Osteoblast (primary cell): ENCODE measurements at regions not wholly inside any gene's neighbourhood (a gene's known extent, or its start where the extent isn't known, plus 50 kb on each side); places are given as distances from the start of the nearest gene placed in this dataset.

ENCODE experiments used
- DNase-seq: peaks from one replicate; pipeline ENCODE4 v3.0.0; 2011; ENCODE audit warnings: low spot score, mixed read lengths; ENCODE audit not compliant: insufficient read length; ENCODE audit errors: missing footprints
- H2AFZ ChIP-seq: 2 replicates; pipeline ENCODE4 v1.6.0; 2011; ENCODE audit warnings: mild to moderate bottlenecking, low read length
- H3K27ac ChIP-seq: 2 replicates; pipeline ENCODE4 v1.5.1; 2011; ENCODE audit warnings: mild to moderate bottlenecking, low read depth, low read length, moderate library complexity
- H3K27me3 ChIP-seq: 2 replicates; pipeline ENCODE4 v1.6.0; 2012; ENCODE audit warnings: mild to moderate bottlenecking, control low read depth, inconsistent platforms, low read length, moderate library complexity; ENCODE audit not compliant: insufficient read depth
- H3K36me3 ChIP-seq: 2 replicates; pipeline ENCODE4 v1.5.1; 2011; ENCODE audit warnings: mild to moderate bottlenecking, low read length, control low read depth, moderate library complexity; ENCODE audit not compliant: insufficient read depth
- H3K4me1 ChIP-seq: 2 replicates; pipeline ENCODE4 v1.5.1; 2011; ENCODE audit warnings: mild to moderate bottlenecking, low read length, control low read depth, moderate library complexity; ENCODE audit not compliant: insufficient read depth
- H3K4me2 ChIP-seq: 2 replicates; pipeline ENCODE4 v1.6.0; 2011; ENCODE audit warnings: mild to moderate bottlenecking, low read length; ENCODE audit not compliant: insufficient read depth
- H3K4me3 ChIP-seq: fragments of 200-600 bp; sonication (generic); 3 replicates; pipeline ENCODE4 v1.5.1; 2012; ENCODE audit warnings: mild to moderate bottlenecking, low read length, inconsistent platforms; ENCODE audit not compliant: insufficient read depth
- H3K79me2 ChIP-seq: 2 replicates; pipeline ENCODE4 v1.6.0; 2012; ENCODE audit warnings: mild to moderate bottlenecking, low read length, control low read depth, inconsistent platforms; ENCODE audit not compliant: insufficient read depth
- H3K9me3 ChIP-seq: 2 replicates; pipeline ENCODE4 v1.5.1; 2011; ENCODE audit warnings: low read depth, low read length, control low read depth
- H4K20me1 ChIP-seq: 2 replicates; pipeline ENCODE4 v1.6.0; 2012; ENCODE audit warnings: mild to moderate bottlenecking, low read length, control low read depth; ENCODE audit not compliant: insufficient read depth
- CTCF ChIP-seq: IDR thresholded peaks from 2 replicates; pipeline ENCODE4 v1.5.1; 2011; ENCODE audit warnings: mild to moderate bottlenecking, low read depth, low read length, moderate library complexity; ENCODE audit errors: extremely low read depth

- Histone ChIP-seq H3K36me3 (no peaks in the 10 kb centered on the region), H3K4me2 (no peak overlapping the region), H3K9me3 (no peaks in the 10 kb centered on the region), H3K27me3 (no peaks in the 10 kb centered on the region), H3K27ac (no peak overlapping the region), H3K79me2 (no peaks in the 10 kb centered on the region), H3K4me3 (no peak overlapping the region), H2AFZ (no peak overlapping the region), H3K4me1 (no peaks in the 10 kb centered on the region), H4K20me1 (no peaks in the 10 kb centered on the region)
- no peak for DNase-seq
- no peak for TF ChIP-seq CTCF
Observed at GRCh38 chr9:107953556-107954125, 464.1 kb upstream of the KLF4 start.

- Histone ChIP-seq H3K4me1 (no peaks in the 10 kb centered on the region), H3K79me2 (no peaks in the 10 kb centered on the region)
- DNase-seq, result no peak
Observed at GRCh38 chr9:107952773-107953172, 463.2 kb upstream of the KLF4 start.

GRCh38 chr9:107951511-107951910, 461.9 kb upstream of the KLF4 start:
- DNase-seq, result no peak
- Histone ChIP-seq H4K20me1 (no peaks in the 10 kb centered on the region), H3K79me2 (no peaks in the 10 kb centered on the region), H3K4me3 (no peak overlapping the region), H3K27me3 (no peaks in the 10 kb centered on the region), H3K4me2 (no peak overlapping the region), H3K4me1 (no peaks in the 10 kb centered on the region), H2AFZ (no peak overlapping the region), H3K9me3 (no peaks in the 10 kb centered on the region), H3K36me3 (no peaks in the 10 kb centered on the region), H3K27ac (no peak overlapping the region)
- TF ChIP-seq CTCF, result no peak

More at GRCh38 chr9:107952773-107953172, 463.2 kb upstream of the KLF4 start:
- H3K36me3 ChIP-seq, result no peaks in the 10 kb centered on the region
- no peak overlapping the region for H3K4me2 ChIP-seq
- H4K20me1 ChIP-seq, result no peaks in the 10 kb centered on the region
- TF ChIP-seq CTCF, result no peak
- H3K27me3 ChIP-seq, result no peaks in the 10 kb centered on the region
- no peaks in the 10 kb centered on the region for H3K9me3 ChIP-seq
- no peak overlapping the region for H2AFZ ChIP-seq
- no peak overlapping the region for H3K4me3 ChIP-seq
- H3K27ac ChIP-seq, result no peak overlapping the region

- no peak overlapping the region for H3K27ac ChIP-seq
- no peaks in the 10 kb centered on the region for H3K4me1 ChIP-seq
- H3K36me3 ChIP-seq, result no peaks in the 10 kb centered on the region
- no peaks in the 10 kb centered on the region for H3K79me2 ChIP-seq
- no peak overlapping the region for H2AFZ ChIP-seq
- DNase-seq, result no peak
- H3K9me3 ChIP-seq, result no peaks in the 10 kb centered on the region
- TF ChIP-seq CTCF, result no peak
- H3K4me2 ChIP-seq, result no peak overlapping the region
- no peaks in the 10 kb centered on the region for H4K20me1 ChIP-seq
- H3K27me3 ChIP-seq, result no peaks in the 10 kb centered on the region
- H3K4me3 ChIP-seq, result no peak overlapping the region
Observed at GRCh38 chr9:107949061-107949460, 459.5 kb upstream of the KLF4 start.
